Esophagus muscularis mucosa (tissue), 4 donors: ENCODE measurements at regions not wholly inside any gene's neighbourhood (a gene's known extent, or its start where the extent isn't known, plus 50 kb on each side); places are given as distances from the start of the nearest gene placed in this dataset.
"Not testable (repeated sequence)": the region's sequence is repeated elsewhere in the genome, so short reads cannot be mapped to it uniquely, and the experiment has no call there.

Source experiments
- DNase-seq: peaks from one replicate; pipeline ENCODE4 v3.0.0-alpha.2; 2017; ENCODE audit errors: extremely low spot score
- H3K27ac ChIP-seq, 4 donors: fragments of 200-600 bp; sonication (generic); replicated peaks in 1 of 4; 1 replicate in 3 of 4; 2 replicates in 1 of 4; pipeline ENCODE4 v1.5.1; 2016 to 2019; ENCODE audit warnings: mild to moderate bottlenecking in 1 of 4
- H3K27me3 ChIP-seq, 4 donors: fragments of 200-600 bp; sonication (generic); one replicate each; pipeline versions ENCODE4 v1.5.1 to v1.6.0; 2016 to 2019
- H3K36me3 ChIP-seq, 4 donors: fragments of 200-600 bp; sonication (generic); one replicate each; pipeline ENCODE4 v1.5.1; 2016 to 2019
- H3K4me1 ChIP-seq, 4 donors: fragments of 200-600 bp; sonication (generic); one replicate each; pipeline ENCODE4 v1.5.1; 2016 to 2019
- H3K4me3 ChIP-seq, 4 donors: fragments of 200-600 bp; sonication (generic); 1 replicate in 2 of 4; 2 replicates in 2 of 4; pipeline ENCODE4 v1.5.1; 2016 to 2019; ENCODE audit warnings: mild to moderate bottlenecking in 4 of 4, moderate library complexity in 1 of 4
- H3K9me3 ChIP-seq, 4 donors: fragments of 200-600 bp; sonication (generic); 1 replicate in 3 of 4; 2 replicates in 1 of 4; pipeline ENCODE4 v1.5.1; 2016 to 2019
- CTCF ChIP-seq, 3 experiments: fragments of 200-600 bp in 2 of 3; fragments of 450-650 bp in 1 of 3; sonication (generic) in 2 of 3; IDR thresholded peaks; one replicate each; pipeline ENCODE4 v1.5.1; 2017 to 2019; ENCODE audit warnings: antibody characterized with exemption in 3 of 3, mild to moderate bottlenecking in 2 of 3, moderate library complexity in 1 of 3
- EP300 ChIP-seq: sonication (generic); formaldehyde crosslinking; IDR thresholded peaks from one replicate; pipeline ENCODE4 v1.6.1; 2017; ENCODE audit warnings: antibody characterized with exemption
- POLR2A ChIP-seq: fragments of 450-650 bp; IDR thresholded peaks from one replicate; pipeline ENCODE4 v1.6.1; 2017; ENCODE audit warnings: antibody characterized with exemption, moderate library complexity, mild to moderate bottlenecking, low read depth
- POLR2AphosphoS5 ChIP-seq, 2 donors: sonication (generic); formaldehyde crosslinking; IDR thresholded peaks; one replicate each; pipeline ENCODE4 v1.6.1; 2017; ENCODE audit warnings: antibody characterized with exemption in 2 of 2
- WGBS: methylation state at CpG from one replicate; pipeline ENCODE4 v1.1.5; 2018; 5-methylcytosine and 5-hydroxymethylcytosine counted together
- intact Hi-C: fragments of 100-400 bp; cut with DNase I; formaldehyde crosslinking; loops from one replicate; pipeline ENCODE4 v1.15.1; 2023

GRCh38 chr12:91882910-91883309, 262.7 kb downstream of the BTG1 start:
- WGBS, result 84% methylated on average over 4 of the region's 4 CpGs
- Histone ChIP-seq H3K27ac (no peak overlapping the region), H3K27me3 (no peaks in the 10 kb centered on the region), H3K36me3 (no peaks in the 10 kb centered on the region), H3K4me3 (no peak overlapping the region), H3K9me3 (no peaks in the 10 kb centered on the region), H3K4me1 (no peaks in the 10 kb centered on the region)
- DNase-seq, result no peak
- intact Hi-C loops, result no loop called here
- no peak for TF ChIP-seq EP300
- no peak for TF ChIP-seq CTCF (IDR thresholded peaks at IDR 0.05)
- TF ChIP-seq POLR2A, result no peak
- no peak for TF ChIP-seq POLR2AphosphoS5 (IDR thresholded peaks at IDR 0.05)

- Histone ChIP-seq H3K36me3 (no peaks in the 10 kb centered on the region), H3K27ac (no peak overlapping the region), H3K27me3 (no peaks in the 10 kb centered on the region), H3K4me1 (no peaks in the 10 kb centered on the region), H3K9me3 (no peaks in the 10 kb centered on the region), H3K4me3 (no peak overlapping the region)
- intact Hi-C loops, result no loop called here
- no peak for DNase-seq
- 83% methylated on average over 1 of the region's 1 CpG for WGBS
- TF ChIP-seq EP300 (no peak), POLR2AphosphoS5 (IDR thresholded peaks at IDR 0.05) (no peak), POLR2A (no peak), CTCF (IDR thresholded peaks at IDR 0.05) (no peak)
Measured at GRCh38 chr12:91880528-91880927, 265.1 kb downstream of the BTG1 start.

GRCh38 chr12:91877456-91878235, 268.0 kb downstream of the BTG1 start:
- TF ChIP-seq POLR2A, result no peak
- TF ChIP-seq POLR2AphosphoS5 (IDR thresholded peaks at IDR 0.05), result no peak
- TF ChIP-seq CTCF (IDR thresholded peaks at IDR 0.05), result no peak
- no peaks in the 10 kb centered on the region for H3K9me3 ChIP-seq
- 86% methylated on average over 5 of the region's 5 CpGs for WGBS
- intact Hi-C loops, result no loop called here
- no peak overlapping the region for H3K4me3 ChIP-seq
- H3K36me3 ChIP-seq, result no peaks in the 10 kb centered on the region
- DNase-seq, result no peak
- H3K27me3 ChIP-seq, result no peaks in the 10 kb centered on the region
- no peak overlapping the region for H3K27ac ChIP-seq
- H3K4me1 ChIP-seq, result no peaks in the 10 kb centered on the region

- no peaks in the 10 kb centered on the region for H3K9me3 ChIP-seq
- 36% methylated on average over 3 of the region's 3 CpGs for WGBS
Measured at GRCh38 chr12:91877022-91877421, 268.6 kb downstream of the BTG1 start.

GRCh38 chr12:91875671-91876070, 270.0 kb downstream of the BTG1 start:
- H3K27ac ChIP-seq, DNase-seq, H3K4me1 ChIP-seq, H3K9me3 ChIP-seq, H3K27me3 ChIP-seq, H3K4me3 ChIP-seq, intact Hi-C loops, H3K36me3 ChIP-seq: not testable (repeated sequence)
- 93% methylated on average over 3 of the region's 3 CpGs for WGBS

More at GRCh38 chr12:91877022-91877421, 268.6 kb downstream of the BTG1 start:
- DNase-seq, result no peak
- peak in 1 of 2 donors; percentile 60 for TF ChIP-seq POLR2AphosphoS5 (IDR thresholded peaks at IDR 0.05)
- no peak for TF ChIP-seq EP300
- TF ChIP-seq POLR2A, result no peak
- H3K36me3 ChIP-seq, result no peaks in the 10 kb centered on the region
- no peak overlapping the region for H3K4me3 ChIP-seq
- no peak overlapping the region for H3K27ac ChIP-seq
- intact Hi-C loops, result no loop called here
- no peaks in the 10 kb centered on the region for H3K27me3 ChIP-seq
- H3K4me1 ChIP-seq, result no peaks in the 10 kb centered on the region
